Tongue (tissue), 1 donor: ENCODE measurements at regions not wholly inside any gene's neighbourhood (a gene's known extent, or its start where the extent isn't known, plus 50 kb on each side); places are given as distances from the start of the nearest gene placed in this dataset.
A peak's percentile ranks its signal among the peaks of the same experiment; 100 is the strongest.

Source experiments
- DNase-seq: peaks from one replicate; pipeline ENCODE4 v3.0.0-alpha.2; 2015

DNA sequence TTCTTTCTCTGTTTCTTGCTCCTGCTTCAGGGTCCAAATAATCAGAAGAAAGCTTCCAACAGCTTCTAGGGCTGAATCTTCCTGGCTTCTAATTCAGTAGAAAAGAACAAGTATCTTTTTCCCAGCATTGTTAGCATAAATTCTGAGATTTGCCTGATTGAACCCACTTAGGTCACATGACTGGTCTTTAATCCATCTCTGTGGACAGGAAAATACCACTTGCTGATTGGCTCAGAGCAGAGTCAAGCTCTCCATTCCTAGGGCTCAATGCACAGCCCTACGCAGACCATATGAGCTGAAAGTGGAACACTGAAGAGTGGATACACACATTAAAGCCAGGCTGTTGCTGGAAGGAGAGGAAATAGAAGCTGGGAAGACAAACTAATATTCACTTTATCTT is 99.6 kb upstream of the RPL34 start:
- DNase-seq, result no peak

GRCh38 chr4:108519911-108520601 is 100.3 kb upstream of the RPL34 start:
- DNase-seq, result no peak

- DNase-seq, result no peak
Observed at GRCh38 chr4:108519208-108519833, 101.1 kb upstream of the RPL34 start.

DNA sequence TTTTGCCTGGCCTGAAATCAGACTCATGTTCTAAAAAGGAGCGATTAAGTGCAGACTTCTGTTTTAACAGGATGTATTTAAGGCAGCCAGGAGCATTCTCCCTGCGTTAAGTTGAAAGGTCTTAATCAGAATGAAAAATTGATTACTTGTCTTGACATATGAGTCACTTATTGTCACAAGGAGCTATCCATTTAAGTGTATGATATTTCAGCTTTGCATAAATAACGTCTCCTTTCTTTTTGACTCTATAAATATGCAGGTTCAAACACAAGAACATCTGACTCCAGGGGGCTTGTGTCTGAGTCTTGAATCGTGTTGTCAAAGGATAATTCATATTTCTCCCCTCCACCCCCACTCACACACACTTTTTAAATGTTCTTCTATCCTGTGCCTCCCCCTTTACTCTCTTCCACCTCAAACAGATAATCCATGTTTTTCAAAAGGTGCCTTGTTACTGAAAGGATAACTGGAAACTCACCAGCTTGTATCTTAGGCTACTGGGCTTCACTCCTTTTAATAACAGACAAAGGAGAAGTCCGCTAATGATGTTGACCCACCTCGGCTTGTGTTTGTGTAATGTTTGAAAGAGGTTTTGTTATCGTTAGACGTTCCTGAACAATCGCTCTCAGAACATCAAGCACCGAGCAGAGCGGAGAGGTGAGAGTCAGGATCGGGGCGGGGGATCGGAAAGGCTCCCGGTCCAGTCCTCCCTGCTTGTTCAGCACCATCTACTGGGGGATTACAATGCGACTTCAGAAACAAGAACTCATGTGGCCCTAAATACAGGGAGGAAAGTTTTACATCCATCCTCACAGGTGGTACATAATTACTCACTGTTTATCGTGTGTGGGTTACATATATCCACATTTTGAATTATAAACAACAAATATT is 107.5 kb upstream of the RPL34 start:
- DNase-seq, result peak; percentile 78

DNA sequence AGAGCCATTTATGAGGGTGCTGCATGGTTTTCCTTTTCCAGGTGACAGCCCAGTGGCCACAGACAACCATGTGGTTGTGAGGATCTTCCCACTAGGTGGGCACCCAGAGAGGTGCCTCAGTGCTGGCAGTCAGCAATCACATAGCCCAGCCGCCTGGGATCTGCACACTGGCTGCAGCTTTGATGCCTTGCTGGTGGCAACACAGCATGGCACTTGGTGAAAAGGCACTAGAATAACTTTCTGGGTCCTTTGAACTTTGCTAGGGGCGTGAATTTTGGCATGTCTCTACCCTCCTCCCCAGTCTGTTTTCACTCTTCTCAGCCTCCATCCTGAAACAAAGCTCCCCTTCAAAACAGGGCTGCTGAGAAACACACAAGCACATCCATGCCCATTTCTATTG is 108.8 kb upstream of the RPL34 start:
- DNase-seq, result no peak

DNA sequence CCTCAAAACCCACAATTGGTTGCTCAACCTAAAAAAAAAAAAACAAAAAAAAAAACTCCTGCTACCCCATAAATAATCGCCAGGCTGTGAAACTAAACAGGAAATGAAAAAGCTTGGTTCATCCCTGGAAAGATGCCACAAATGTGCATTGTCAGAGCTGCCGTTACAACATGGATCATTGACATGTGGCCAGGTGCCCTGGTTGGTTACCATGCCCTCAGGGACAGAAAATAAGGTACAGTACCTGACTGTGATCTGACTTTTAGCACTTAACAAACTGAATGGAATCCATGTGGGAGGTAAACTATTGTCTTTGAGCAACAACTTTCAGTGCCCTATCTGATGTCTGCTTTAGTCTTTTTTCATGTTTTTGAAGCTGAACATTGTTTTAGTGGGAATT is 118.0 kb upstream of the RPL34 start:
- DNase-seq, result no peak

DNA sequence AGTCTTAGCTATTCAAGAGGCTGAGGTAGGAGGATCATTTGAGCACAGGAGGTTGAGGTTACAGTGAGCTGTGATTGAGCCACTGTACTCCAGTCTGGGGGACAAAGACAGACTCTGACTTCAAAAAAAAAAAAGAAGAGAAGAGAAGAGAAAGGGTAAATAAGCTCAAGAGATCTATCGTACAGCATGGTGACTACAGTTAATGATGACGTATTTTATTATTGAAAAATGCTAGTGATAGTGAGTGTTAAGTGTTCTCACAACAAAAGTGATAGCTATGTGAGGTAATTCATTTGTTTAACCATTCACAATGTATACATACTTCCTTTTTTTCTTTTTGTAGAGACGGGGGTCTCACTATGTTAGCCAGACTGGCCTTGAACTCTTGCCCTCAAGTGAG is 121.5 kb upstream of the RPL34 start:
- no peak for DNase-seq

DNA sequence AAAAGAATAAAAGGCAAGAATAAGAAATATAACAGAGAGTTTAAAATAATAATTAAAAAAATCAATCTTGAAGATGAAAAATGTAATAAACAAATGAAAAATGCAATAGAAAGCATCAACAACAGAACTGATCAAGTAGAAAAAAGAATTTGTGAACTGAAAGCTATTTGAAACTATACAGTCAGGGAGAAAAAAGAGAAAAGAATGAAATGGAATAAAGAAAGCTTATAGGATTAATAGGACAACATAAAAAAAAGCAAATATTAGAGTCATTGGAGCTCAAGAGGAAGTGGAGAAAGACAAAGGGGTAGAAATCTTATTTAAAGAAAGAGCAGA is 126.8 kb upstream of the RPL34 start:
- DNase-seq, result no peak

GRCh38 chr4:108492816-108493595 is 127.4 kb upstream of the RPL34 start:
- DNase-seq, result no peak

DNA sequence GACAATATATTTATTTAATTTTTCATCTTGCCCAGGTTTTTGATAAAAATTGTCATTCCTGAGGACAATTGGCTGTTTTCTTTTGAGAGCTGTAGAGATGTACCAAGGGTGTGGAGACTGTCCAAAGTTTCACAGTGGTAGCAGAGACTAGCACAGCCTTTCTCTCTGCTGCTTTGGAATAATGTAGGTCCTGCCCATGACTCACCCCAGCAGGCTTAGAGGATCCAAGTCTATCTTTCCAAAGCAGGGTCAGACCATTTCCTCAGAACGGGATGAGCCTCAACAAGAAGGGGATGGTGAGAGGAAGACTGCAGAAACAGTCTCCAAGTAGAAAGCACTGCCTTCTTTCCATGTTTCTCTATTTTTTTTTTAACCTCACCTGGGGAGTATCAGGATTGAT is 131.5 kb upstream of the RPL34 start:
- DNase-seq, result no peak

GRCh38 chr4:108486046-108486445 is 134.3 kb upstream of the RPL34 start:
- no peak for DNase-seq

- DNase-seq, result no peak
Observed at GRCh38 chr4:108484187-108484586, 136.2 kb upstream of the RPL34 start.

DNA sequence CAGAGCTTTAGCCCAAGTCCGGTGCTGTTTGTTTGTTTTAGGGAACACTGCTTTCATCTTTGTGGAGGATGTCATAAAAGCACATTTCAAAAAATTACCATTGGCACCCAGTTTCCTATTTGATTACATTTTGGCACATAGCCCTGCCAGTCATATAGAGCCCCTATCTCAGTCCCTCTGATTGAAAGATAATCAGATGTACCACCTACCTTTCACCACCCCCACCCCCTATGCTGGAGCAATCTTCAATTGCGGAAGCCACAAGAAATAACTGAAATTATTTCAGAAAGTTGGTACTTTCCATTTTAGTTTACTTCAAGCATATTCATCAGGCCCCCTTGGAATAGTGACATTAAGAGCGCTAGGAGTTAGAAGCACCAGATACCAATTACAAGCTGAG is 136.7 kb upstream of the RPL34 start:
- DNase-seq, result no peak

DNA sequence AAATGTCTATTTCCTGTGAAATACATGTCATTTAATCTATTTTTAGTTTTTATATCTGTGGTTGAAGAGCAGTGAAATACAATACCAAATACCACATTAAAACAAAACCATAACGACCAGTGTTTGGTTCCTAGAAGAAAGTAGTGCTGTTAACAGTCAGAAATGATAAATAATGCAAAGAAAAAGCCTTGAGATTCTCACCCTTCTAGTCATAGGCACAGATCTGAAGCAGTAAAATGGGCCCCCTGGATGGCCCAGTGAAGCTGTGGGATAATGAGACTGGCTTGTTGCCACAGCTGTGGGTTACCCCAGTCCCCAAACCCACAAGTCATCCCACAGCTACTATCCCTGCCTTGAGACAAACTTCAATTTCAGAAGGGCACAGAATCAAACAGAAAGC is 137.3 kb upstream of the RPL34 start:
- DNase-seq, result no peak

GRCh38 chr4:108480881-108481280 is 139.5 kb upstream of the RPL34 start:
- no peak for DNase-seq

DNA sequence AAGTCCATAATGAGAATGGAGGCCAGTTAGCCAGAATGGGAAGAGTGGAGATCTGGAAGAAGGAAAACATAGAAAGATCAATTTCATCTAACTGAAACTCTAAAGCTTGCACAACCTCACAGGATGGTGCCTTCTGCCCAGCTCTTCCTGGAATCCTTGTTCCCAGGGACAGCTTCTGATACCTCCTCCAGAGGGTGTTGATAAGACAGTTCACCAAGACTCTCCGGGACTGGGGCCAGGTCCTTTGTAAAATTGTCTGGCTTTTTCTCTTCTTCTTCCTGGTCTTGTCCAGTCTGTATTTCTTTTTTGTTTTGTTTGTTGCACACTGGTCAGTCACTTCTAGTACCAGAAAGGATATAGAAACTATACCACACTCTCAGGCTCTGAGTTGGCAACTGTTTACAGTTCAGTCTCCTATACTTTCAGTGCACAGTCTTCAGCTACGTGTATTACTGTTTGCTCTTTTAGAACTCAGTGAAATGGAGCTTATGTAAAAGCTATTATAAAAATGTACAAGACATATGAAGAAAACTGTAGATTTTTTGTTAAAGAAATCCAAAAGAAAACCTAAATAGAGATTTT is 142.8 kb upstream of the RPL34 start:
- DNase-seq, result no peak

DNA sequence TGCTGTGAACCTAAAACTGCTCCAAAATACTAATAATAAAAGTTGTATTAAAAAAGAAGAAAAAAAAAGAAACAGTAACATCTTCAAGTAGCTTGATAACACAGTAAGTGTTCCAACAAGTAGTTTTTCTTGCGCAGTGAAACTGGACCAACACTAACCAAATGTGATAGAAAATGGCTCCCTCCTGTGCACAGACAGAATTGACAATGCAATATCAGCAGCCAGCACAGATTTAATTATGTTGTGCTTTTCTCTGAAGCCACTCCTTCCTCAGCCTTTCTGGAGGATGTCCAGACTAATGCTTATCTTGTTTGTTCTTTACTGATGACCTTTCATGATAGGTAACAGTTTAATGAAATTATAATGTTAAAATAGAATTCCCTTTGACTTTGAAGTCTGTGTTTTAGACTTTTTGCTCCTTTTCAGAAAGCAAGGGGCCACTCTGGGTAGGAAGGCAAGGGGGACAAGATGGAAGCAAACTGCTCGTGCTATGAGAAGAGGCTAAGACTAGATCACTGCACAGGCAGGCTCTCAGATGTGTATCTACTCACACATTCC is 147.1 kb upstream of the RPL34 start:
- no peak for DNase-seq

DNA sequence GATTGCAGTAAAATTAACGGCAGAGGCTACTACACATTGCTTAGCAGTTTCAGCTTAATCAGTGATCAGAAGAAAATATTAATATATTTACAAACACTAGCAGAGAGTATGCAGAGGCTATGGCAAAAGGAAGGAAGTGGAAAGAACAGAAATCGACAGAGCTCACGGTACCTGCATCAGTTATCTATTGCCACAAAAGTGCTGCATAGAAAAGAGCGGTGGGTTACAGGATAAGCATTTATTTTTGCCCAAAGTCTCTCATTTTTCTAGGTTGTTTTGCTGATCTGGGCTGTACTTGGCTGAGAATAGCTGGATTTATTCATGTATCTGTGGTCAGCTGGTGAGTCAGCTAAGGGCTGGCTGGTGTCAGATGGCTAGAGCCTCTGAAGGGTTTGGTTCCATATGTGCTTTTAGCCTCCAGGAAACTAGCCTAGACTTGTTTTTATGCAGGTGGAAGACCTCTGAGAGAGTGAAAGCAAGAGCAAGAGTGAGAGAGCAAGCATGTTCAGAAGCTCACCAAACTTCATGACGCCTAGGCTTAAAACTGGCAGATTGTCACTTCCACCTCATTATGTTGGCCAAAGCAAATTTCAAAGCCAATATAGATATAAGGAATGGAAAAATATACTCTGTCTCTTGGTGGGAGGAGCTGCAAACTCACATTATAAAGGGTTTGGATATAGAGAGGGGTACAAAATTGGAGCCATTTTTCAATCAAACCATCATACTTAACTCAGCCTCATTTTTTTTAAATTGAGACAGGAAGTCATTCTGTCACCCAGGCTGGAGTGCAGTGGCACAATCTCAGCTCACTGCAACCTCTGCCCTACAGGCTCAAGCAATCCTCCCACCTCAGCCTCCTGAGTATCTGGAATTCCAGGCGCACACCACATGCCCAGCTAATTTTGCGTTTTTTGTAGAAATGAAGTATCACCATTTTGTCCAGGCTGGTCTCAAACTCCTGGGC is 153.2 kb upstream of the RPL34 start:
- DNase-seq, result no peak

GRCh38 chr4:108465886-108466500 is 154.4 kb upstream of the RPL34 start:
- peak; percentile 14 for DNase-seq

DNA sequence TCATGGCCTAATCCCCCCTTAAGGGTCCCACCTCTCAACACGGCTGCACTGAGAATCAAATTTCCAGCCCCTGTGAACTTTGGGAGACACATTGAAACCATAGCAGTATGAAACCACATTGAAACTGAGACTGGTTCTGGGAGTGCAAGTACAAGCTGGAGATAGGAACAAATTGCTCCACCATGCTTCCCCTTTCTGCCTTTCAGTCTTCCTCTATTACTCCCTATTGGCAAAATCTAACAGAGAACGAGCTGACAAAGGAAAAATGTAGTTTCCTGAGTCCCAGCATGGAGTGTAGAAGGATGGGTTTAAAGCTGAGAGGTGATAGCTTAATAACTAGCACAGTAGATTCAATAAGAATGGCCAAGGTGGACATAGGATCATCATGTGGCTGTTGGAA is 161.7 kb upstream of the RPL34 start:
- DNase-seq, result no peak
